Astrocyte (in vitro differentiated cells and primary cell): ENCODE measurements at regions not wholly inside any gene's neighbourhood (a gene's known extent, or its start where the extent isn't known, plus 50 kb on each side); places are given as distances from the start of the nearest gene placed in this dataset.

ENCODE experiments used
- DNase-seq: peaks from one replicate; pipeline ENCODE4 v3.0.0-alpha.2; 2010; ENCODE audit warnings: low read depth
- FAIRE-seq: peaks from 2 replicates; lab custom pipeline; 2011; peaks lifted over from hg19 to GRCh38; lab: Jason Lieb, UNC
- H2AFZ ChIP-seq: 2 replicates; pipeline ENCODE4 v1.6.0; 2012; ENCODE audit warnings: low read depth, low read length, inconsistent platforms
- H3K27ac ChIP-seq: 2 replicates; pipeline ENCODE4 v1.5.1; 2011; ENCODE audit warnings: low read depth, low read length, inconsistent platforms
- H3K27me3 ChIP-seq: 2 replicates; pipeline ENCODE4 v1.6.0; 2011; ENCODE audit warnings: low read length, inconsistent platforms; ENCODE audit not compliant: insufficient read depth
- H3K36me3 ChIP-seq: 2 replicates; pipeline ENCODE4 v1.5.1; 2011; ENCODE audit warnings: low read length, inconsistent platforms; ENCODE audit not compliant: insufficient read depth
- H3K4me1 ChIP-seq: 2 replicates; pipeline ENCODE4 v1.5.1; 2011; ENCODE audit warnings: low read length, inconsistent platforms; ENCODE audit not compliant: insufficient read depth
- H3K4me2 ChIP-seq: 2 replicates; pipeline ENCODE4 v1.6.0; 2012; ENCODE audit warnings: low read length, inconsistent platforms
- H3K4me3 ChIP-seq: 2 replicates; pipeline ENCODE4 v1.5.1; 2011; ENCODE audit warnings: low read depth, mild to moderate bottlenecking, low read length, inconsistent platforms; ENCODE audit not compliant: insufficient read depth
- H3K79me2 ChIP-seq: 2 replicates; pipeline ENCODE4 v1.6.0; 2012; ENCODE audit warnings: mild to moderate bottlenecking, low read length, inconsistent platforms; ENCODE audit not compliant: insufficient read depth
- H3K9ac ChIP-seq: 2 replicates; pipeline ENCODE4 v1.6.0; 2012; ENCODE audit warnings: mild to moderate bottlenecking, low read length, inconsistent platforms
- H3K9me3 ChIP-seq: 2 replicates; pipeline ENCODE4 v1.5.1; 2012; ENCODE audit warnings: low read depth, mild to moderate bottlenecking, low read length, inconsistent platforms; ENCODE audit not compliant: insufficient read depth
- H4K20me1 ChIP-seq: 2 replicates; pipeline ENCODE4 v1.6.0; 2012; ENCODE audit warnings: low read length, inconsistent platforms; ENCODE audit not compliant: insufficient read depth
- H3K27ac Mint-ChIP-seq: one replicate; pipeline ENCODE4 v1.8.0; 2021; ENCODE audit warnings: mild to moderate bottlenecking, mixed read lengths; ENCODE audit not compliant: unreplicated experiment
- H3K27me3 Mint-ChIP-seq: one replicate; pipeline ENCODE4 v1.8.0; 2021; ENCODE audit warnings: low read depth, mixed read lengths; ENCODE audit not compliant: unreplicated experiment
- H3K36me3 Mint-ChIP-seq: one replicate; pipeline ENCODE4 v1.8.0; 2021; ENCODE audit warnings: low read depth, mixed read lengths; ENCODE audit not compliant: unreplicated experiment
- H3K4me1 Mint-ChIP-seq: one replicate; pipeline ENCODE4 v1.8.0; 2021; ENCODE audit warnings: low read depth, mixed read lengths; ENCODE audit not compliant: unreplicated experiment
- H3K4me3 Mint-ChIP-seq: one replicate; pipeline ENCODE4 v1.8.0; 2021; ENCODE audit warnings: mild to moderate bottlenecking, moderate library complexity, mixed read lengths; ENCODE audit not compliant: unreplicated experiment
- H3K9me3 Mint-ChIP-seq: one replicate; pipeline ENCODE4 v1.8.0; 2021; ENCODE audit warnings: mild to moderate bottlenecking, mixed read lengths; ENCODE audit not compliant: unreplicated experiment
- EZH2 ChIP-seq: IDR thresholded peaks from 2 replicates; pipeline ENCODE4 v1.6.1; 2012; ENCODE audit warnings: mild to moderate bottlenecking, low read length, inconsistent platforms; ENCODE audit not compliant: insufficient read depth
- TF ChIP-seq, protein P1 (sequence below): IDR thresholded peaks from 2 replicates; pipeline ENCODE4 v1.5.1; 2011; ENCODE audit warnings: low read depth, mild to moderate bottlenecking, inconsistent platforms, low read length, moderate library complexity; ENCODE audit not compliant: insufficient read depth

DNA sequence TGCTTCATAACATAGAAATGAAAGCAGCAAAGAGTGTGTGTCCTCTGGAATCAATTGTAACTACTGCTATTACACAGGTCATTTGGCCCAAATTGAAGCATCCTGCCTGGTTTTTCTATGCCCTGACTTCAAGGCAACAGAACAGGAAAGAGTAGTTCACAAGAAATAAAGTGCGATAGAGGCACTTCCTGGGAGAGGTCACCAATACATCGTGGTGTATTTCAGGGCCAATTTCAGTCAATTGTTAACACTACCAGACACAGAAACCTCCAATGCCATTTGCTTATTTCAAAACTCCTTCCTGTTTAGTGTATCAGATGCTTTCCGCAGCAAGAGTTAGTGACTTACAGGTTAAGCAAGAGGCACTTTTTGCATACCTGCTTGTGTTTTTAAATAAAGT lies 292.1 kb downstream of the ETAA1 start:
- Mint-ChIP-seq H3K4me3 (no peak overlapping the region), H3K9me3 (no peaks in the 10 kb centered on the region), H3K27me3 (peaks cover 4% of the 10 kb centered on the region), H3K4me1 (no peaks in the 10 kb centered on the region), H3K36me3 (no peaks in the 10 kb centered on the region), H3K27ac (no peak overlapping the region)
- Histone ChIP-seq H3K9me3 (no peaks in the 10 kb centered on the region), H3K27me3 (no peaks in the 10 kb centered on the region), H3K36me3 (no peaks in the 10 kb centered on the region), H3K4me1 (no peaks in the 10 kb centered on the region), H2AFZ (no peak overlapping the region), H3K4me3 (no peak overlapping the region), H3K4me2 (no peak overlapping the region), H4K20me1 (no peaks in the 10 kb centered on the region), H3K9ac (no peak overlapping the region), H3K79me2 (no peaks in the 10 kb centered on the region), H3K27ac (no peak overlapping the region)
- no peak for TF ChIP-seq EZH2
- TF ChIP-seq, protein P1, sequence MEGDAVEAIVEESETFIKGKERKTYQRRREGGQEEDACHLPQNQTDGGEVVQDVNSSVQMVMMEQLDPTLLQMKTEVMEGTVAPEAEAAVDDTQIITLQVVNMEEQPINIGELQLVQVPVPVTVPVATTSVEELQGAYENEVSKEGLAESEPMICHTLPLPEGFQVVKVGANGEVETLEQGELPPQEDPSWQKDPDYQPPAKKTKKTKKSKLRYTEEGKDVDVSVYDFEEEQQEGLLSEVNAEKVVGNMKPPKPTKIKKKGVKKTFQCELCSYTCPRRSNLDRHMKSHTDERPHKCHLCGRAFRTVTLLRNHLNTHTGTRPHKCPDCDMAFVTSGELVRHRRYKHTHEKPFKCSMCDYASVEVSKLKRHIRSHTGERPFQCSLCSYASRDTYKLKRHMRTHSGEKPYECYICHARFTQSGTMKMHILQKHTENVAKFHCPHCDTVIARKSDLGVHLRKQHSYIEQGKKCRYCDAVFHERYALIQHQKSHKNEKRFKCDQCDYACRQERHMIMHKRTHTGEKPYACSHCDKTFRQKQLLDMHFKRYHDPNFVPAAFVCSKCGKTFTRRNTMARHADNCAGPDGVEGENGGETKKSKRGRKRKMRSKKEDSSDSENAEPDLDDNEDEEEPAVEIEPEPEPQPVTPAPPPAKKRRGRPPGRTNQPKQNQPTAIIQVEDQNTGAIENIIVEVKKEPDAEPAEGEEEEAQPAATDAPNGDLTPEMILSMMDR: no peak
- FAIRE-seq: no peak
- DNase-seq: no peak

DNA sequence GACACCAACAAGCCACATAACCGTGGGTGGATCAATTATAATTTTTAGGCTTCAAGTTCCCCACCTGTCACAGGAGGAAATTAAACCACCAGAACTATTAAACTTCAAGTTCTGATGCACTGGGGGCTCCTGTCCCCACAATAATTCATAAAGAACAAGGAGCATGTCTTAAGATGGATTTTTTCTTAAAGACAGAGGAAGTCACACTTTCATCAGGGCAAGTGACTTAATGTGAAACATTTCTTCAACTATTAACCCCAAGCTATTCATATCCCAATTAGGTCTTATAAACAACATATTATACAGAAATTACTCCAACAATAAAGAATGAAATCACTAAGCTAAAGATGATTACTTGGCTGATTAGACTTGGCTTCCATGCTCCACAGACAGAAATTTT lies 292.5 kb downstream of the ETAA1 start:
- Histone ChIP-seq H3K27ac (no peak overlapping the region), H4K20me1 (no peaks in the 10 kb centered on the region), H2AFZ (no peak overlapping the region), H3K4me3 (no peak overlapping the region), H3K79me2 (no peaks in the 10 kb centered on the region), H3K36me3 (no peaks in the 10 kb centered on the region), H3K27me3 (no peaks in the 10 kb centered on the region), H3K4me1 (no peaks in the 10 kb centered on the region), H3K9ac (no peak overlapping the region), H3K4me2 (no peak overlapping the region), H3K9me3 (no peaks in the 10 kb centered on the region)
- Mint-ChIP-seq H3K36me3 (no peaks in the 10 kb centered on the region), H3K27ac (no peak overlapping the region), H3K4me1 (no peaks in the 10 kb centered on the region), H3K4me3 (no peak overlapping the region), H3K27me3 (peaks cover 6% of the 10 kb centered on the region), H3K9me3 (no peaks in the 10 kb centered on the region)
- no peak for FAIRE-seq
- TF ChIP-seq, protein P1: no peak
- TF ChIP-seq EZH2: no peak
- DNase-seq: no peak

DNA sequence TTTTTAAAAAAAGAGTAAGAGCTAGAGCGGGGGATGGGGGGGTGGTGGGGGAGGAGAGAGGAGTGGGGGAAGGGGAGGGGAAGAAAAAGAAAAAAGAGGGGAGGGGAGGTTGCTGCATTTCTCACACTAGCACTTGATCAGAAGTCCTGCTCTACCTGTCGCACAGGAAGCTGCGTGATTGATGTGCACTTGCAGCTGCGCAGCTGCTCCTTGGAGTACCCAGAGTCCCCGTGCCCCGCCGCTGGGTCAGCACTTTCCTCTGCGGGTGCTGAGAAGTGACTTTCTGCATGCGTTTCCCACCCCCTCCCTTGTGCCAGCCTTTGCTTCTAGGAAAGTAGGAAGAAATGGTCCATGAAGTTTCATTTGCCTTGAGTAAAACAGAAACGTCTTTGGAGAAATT lies 297.3 kb downstream of the ETAA1 start:
- FAIRE-seq: no peak
- no peaks in the 10 kb centered on the region for H4K20me1 ChIP-seq
- peaks cover 8% of the 10 kb centered on the region for H3K27me3 Mint-ChIP-seq
- DNase-seq: no peak
- H3K4me1 ChIP-seq: no peaks in the 10 kb centered on the region
- no peaks in the 10 kb centered on the region for H3K4me1 Mint-ChIP-seq
- H3K9me3 Mint-ChIP-seq: no peaks in the 10 kb centered on the region
- no peaks in the 10 kb centered on the region for H3K36me3 Mint-ChIP-seq
- no peaks in the 10 kb centered on the region for H3K79me2 ChIP-seq
- H3K4me3 Mint-ChIP-seq: no peak overlapping the region
- no peaks in the 10 kb centered on the region for H3K9me3 ChIP-seq
- no peak for TF ChIP-seq EZH2
- TF ChIP-seq, protein P1: no peak
- H2AFZ ChIP-seq: no peak overlapping the region
- no peaks in the 10 kb centered on the region for H3K36me3 ChIP-seq
- H3K27ac Mint-ChIP-seq: no peak overlapping the region
- H3K27ac ChIP-seq: no peak overlapping the region
- H3K4me2 ChIP-seq: no peak overlapping the region
- no peak overlapping the region for H3K9ac ChIP-seq
- H3K27me3 ChIP-seq: no peaks in the 10 kb centered on the region
- H3K4me3 ChIP-seq: no peak overlapping the region
